Retinal pigment epithelial cell (primary cell): ENCODE measurements at regions not wholly inside any gene's neighbourhood (a gene's known extent, or its start where the extent isn't known, plus 50 kb on each side); places are given as distances from the start of the nearest gene placed in this dataset.

Source experiments
- DNase-seq: peaks from one replicate; pipeline ENCODE4 v3.0.0-alpha.2; 2010; ENCODE audit warnings: low read depth
- H3K4me3 ChIP-seq: 2 replicates; pipeline ENCODE4 v1.5.1; 2011; ENCODE audit warnings: mild to moderate bottlenecking, low read length, control low read depth, moderate library complexity
- TF ChIP-seq, protein P1 (sequence below): conservative IDR thresholded peaks from 2 replicates; pipeline ENCODE4 v1.5.1; 2011; ENCODE audit warnings: low read depth, low read length, control low read depth, inconsistent platforms

DNA sequence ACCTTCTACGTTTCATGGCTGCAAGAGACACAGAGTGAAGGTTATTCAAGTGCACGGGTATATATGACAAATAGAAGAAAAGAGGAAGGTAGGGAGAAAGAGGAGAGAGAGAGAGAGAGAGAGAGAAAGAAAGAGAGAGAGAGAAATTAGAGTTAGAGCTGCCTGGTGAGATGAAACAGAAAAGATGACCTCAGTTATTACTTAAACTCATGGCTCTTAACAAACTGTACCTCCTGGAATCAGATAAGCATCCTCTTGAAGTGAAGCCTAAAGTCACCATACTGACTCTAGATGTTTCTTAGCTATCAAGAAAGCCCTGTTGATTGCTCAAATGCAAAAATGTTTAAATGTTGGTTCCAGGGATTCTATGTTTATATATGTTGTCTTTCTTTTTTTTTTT lies 597.7 kb upstream of the ZP4 start:
- TF ChIP-seq, protein P1, sequence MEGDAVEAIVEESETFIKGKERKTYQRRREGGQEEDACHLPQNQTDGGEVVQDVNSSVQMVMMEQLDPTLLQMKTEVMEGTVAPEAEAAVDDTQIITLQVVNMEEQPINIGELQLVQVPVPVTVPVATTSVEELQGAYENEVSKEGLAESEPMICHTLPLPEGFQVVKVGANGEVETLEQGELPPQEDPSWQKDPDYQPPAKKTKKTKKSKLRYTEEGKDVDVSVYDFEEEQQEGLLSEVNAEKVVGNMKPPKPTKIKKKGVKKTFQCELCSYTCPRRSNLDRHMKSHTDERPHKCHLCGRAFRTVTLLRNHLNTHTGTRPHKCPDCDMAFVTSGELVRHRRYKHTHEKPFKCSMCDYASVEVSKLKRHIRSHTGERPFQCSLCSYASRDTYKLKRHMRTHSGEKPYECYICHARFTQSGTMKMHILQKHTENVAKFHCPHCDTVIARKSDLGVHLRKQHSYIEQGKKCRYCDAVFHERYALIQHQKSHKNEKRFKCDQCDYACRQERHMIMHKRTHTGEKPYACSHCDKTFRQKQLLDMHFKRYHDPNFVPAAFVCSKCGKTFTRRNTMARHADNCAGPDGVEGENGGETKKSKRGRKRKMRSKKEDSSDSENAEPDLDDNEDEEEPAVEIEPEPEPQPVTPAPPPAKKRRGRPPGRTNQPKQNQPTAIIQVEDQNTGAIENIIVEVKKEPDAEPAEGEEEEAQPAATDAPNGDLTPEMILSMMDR: no peak
- DNase-seq: no peak
- H3K4me3 ChIP-seq: no peak overlapping the region

DNA sequence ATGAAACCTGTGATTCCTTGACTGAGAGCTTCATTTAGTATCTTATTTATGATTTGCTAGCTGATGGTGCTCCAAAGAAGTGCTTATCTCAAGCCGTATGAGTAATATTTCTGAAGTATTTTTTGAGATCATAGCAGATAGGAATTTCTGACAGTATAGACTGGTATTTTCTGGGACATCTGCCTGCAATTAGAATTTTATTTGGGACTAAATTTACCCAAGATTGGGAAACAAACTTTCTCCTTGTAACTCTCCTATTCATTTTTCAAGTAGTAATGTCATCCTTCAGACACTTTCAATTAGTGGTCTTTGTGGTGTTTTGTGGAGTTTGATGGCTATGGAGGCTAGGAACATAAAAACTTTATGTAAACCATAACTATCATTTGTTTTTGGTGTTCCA lies 597.2 kb upstream of the ZP4 start:
- no peak for DNase-seq
- TF ChIP-seq, protein P1: no peak
- H3K4me3 ChIP-seq: no peak overlapping the region

DNA sequence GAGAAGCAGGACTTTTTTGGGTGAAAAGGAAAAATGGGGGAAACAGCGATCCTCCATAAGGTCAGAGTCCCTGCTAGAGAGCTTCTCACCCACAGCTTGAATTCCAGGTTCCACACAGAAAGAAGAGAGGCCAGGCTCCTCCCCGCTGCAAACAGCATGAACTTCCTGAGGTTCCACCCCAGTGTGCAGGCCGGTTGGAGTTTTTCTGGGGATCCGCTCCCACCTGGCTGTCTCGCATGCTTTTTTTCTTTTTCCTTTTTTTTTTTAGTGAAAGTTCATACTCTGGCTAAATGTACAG lies 595.1 kb upstream of the ZP4 start:
- H3K4me3 ChIP-seq: no peak overlapping the region
- no peak for DNase-seq
- TF ChIP-seq, protein P1: no peak

DNA sequence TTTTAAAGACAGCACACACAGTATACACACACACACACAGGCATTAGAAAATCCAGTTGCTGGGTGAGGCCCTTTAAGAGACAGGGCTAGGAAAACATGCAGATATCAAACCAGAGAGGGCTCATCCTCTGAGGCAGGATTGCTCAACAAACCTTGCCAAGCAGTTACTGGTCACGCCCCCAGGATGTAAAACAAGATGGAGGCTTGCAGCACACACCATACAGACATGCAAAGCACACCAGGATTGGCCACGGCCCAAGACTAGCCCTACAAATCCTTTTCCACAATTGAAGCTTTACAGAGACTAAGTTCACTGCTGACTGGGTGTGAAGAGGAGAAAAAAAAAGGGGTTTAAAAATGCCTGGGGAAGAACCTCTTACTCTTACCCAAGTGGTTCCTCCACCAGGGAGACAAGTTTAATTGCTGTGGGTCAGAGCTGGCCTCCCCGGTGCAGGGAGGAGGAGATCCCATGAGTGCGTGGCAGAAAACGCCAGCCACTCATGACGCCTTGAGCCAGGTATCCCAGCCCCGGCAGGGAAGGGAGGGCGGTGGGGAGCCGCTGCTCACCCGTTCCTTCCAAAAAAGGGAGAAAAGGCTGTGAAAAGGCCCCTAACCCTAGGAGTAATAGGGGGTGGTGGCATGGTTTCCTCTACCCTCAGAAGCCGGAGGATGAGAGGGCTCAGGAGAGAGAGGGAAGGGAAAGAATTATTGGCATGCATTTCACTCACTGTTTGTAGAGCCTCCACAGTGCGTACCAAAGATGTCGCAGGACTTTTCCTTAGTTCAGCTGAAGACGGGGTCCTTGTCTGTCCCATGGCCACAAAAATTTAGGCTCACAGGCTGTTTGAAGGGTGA lies 594.6 kb upstream of the ZP4 start:
- DNase-seq: no peak
- H3K4me3 ChIP-seq: no peak overlapping the region
- TF ChIP-seq, protein P1: no peak

DNA sequence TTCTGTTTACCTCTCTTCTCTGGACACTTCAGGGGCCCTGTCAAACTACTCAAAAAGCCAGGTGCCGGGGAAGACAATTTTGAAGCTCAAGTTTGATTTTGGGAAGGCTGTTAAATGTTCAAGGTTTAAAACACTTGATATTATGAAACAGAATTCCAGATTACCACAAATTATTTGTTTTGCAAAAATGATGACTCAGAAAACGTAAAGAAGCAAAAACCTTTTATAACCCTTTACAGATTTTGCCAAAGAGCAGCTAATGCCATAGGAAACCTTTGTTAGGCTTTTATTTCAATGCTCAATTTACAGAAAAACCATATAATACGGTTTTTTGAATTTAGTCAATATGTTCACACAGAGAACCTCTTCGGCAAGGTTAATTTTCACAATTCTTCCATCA lies 593.4 kb upstream of the ZP4 start:
- no peak overlapping the region for H3K4me3 ChIP-seq
- TF ChIP-seq, protein P1: no peak

DNA sequence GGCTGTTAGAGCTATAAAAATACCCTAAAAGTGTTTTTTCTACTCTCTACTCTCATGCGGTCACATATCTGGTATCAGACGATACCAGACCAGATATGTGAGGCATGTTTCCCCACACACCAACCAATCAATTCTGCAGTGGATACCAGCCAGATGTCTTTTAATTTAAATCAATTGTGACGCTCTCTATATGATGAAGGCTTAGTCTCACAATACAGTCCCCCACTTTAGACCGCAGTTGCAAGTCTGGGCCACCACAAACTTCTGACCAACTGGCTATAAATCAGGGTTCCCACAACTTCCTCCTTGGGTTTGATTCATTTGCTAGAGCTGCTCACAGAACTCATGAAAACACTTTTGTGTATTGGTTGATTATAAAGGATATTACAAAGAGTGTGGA lies 586.1 kb upstream of the ZP4 start:
- no peak overlapping the region for H3K4me3 ChIP-seq
- no peak for DNase-seq
- TF ChIP-seq, protein P1: no peak

More for the DNA sequence above, 593.4 kb upstream of the ZP4 start:
- no peak for DNase-seq

DNA sequence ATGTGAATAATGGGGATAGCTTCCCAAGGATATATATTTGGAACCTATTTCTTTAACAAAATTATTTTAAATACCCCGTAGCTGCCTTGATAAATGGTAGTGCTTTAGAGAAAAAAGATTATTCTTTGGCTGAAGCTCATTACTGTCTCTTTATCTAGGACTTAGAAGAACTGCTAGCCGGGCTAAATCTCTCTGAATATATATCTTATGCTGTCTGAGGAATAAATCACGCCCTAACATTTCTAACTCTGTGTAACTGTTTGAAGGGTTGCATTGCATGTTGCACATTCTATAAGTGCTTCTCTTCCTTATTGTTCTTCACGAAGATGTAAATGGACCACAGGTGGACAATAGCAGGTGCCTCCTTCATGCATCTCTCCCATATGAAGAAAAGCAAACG lies 585.0 kb upstream of the ZP4 start:
- TF ChIP-seq, protein P1: no peak
- no peak overlapping the region for H3K4me3 ChIP-seq
- DNase-seq: no peak
